C4-2B (cell line): ENCODE measurements at regions not wholly inside any gene's neighbourhood (a gene's known extent, or its start where the extent isn't known, plus 50 kb on each side); places are given as distances from the start of the nearest gene placed in this dataset.

Experiments
- H3K27ac ChIP-seq: fragments of 450-650 bp; 2 replicates; pipeline ENCODE4 v1.5.1; 2017
- ZFX ChIP-seq: fragments of 450-650 bp; IDR thresholded peaks from 2 replicates; pipeline ENCODE4 v1.6.1; 2017
- TF ChIP-seq, protein P1 (sequence below): fragments of 450-650 bp; conservative IDR thresholded peaks from 2 replicates; pipeline ENCODE4 v1.5.1; 2017; ENCODE audit warnings: mild to moderate bottlenecking

DNA sequence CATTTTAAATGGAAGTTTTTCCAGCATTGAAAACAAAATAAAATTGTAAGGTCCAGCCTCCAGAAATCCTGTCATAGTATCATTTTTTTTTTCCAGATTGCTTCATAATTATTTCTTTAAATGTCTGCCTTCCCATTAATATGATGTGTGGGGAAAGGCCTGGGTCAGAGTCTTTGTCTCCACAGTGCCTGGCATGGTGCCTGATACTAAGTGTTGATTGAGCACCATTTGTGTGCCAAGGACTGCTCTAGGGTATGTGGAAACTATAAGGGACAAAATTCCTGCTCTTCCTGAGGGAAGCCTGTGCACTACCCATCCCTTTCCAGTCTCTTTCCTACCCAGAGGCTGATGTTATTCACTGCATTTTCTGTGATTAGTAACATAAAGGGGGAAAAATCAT lies 53.1 kb upstream of the BEND4 start:
- TF ChIP-seq ZFX = no peak
- TF ChIP-seq, protein P1, sequence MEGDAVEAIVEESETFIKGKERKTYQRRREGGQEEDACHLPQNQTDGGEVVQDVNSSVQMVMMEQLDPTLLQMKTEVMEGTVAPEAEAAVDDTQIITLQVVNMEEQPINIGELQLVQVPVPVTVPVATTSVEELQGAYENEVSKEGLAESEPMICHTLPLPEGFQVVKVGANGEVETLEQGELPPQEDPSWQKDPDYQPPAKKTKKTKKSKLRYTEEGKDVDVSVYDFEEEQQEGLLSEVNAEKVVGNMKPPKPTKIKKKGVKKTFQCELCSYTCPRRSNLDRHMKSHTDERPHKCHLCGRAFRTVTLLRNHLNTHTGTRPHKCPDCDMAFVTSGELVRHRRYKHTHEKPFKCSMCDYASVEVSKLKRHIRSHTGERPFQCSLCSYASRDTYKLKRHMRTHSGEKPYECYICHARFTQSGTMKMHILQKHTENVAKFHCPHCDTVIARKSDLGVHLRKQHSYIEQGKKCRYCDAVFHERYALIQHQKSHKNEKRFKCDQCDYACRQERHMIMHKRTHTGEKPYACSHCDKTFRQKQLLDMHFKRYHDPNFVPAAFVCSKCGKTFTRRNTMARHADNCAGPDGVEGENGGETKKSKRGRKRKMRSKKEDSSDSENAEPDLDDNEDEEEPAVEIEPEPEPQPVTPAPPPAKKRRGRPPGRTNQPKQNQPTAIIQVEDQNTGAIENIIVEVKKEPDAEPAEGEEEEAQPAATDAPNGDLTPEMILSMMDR = no peak
- H3K27ac ChIP-seq = no peak overlapping the region

DNA sequence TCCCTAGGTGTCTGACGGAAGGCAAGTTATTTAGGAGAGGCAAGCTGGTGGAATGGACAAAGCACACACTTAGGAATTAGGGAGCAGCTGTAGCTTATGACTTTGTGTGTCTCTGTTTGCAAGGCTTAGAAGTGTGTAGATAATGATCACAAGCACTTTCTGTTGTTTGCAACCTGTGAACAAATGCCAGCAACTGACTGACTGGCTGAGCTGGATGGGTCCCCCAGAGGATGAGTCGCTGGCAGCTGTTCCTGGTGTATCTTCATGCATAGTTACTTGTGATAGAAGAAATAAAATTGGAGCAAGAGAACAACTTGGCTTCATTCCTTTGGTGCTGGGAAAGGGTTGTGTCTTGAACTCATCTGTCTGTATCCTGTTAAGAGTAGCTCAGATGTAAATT lies 64.2 kb upstream of the BEND4 start:
- TF ChIP-seq, protein P1 = no peak
- peak overlapping the region; percentile 12; the same call in 1 of the 2 replicates for H3K27ac ChIP-seq

DNA sequence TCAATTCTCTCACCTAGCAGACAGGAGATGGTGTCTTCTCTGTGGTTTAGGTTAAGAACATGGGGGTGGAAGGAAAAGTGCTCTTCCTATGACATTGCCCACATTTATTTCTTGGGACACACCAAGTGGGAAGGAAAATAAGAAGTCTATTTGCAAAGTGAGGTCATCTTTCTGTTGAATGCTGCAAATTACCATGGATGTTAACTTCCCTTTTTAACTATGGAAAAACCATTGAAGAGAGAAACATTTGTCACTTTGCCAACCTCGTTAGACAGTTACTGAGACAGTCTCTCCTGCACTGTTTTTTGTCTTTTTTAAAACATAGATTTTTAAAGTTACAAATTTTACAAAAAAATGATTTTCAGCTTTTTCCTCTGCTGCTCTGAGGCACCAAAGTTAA lies 72.8 kb upstream of the BEND4 start:
- H3K27ac ChIP-seq = no peak overlapping the region
- TF ChIP-seq ZFX = no peak
- TF ChIP-seq, protein P1 = no peak

DNA sequence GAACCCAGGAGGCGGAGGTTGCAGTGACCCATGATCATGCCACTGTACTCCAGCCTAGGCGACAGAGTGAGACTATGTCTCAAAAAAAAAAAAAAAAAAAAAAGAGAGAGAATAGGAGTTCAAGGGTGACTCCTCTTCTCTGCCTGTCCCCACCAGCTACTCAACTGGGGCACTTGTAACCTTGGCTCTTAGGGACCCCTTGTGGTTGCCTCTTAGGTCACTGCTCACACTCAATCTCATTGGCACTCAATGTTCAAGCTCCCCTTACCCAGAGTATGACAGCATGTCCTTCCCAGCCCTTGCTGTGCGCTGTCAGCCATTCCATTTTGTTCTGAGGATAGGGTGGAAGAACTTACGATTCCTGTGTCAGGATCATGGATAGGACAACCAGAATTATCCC lies 82.4 kb upstream of the BEND4 start:
- no peak overlapping the region for H3K27ac ChIP-seq
- TF ChIP-seq ZFX = no peak
- TF ChIP-seq, protein P1 = no peak

DNA sequence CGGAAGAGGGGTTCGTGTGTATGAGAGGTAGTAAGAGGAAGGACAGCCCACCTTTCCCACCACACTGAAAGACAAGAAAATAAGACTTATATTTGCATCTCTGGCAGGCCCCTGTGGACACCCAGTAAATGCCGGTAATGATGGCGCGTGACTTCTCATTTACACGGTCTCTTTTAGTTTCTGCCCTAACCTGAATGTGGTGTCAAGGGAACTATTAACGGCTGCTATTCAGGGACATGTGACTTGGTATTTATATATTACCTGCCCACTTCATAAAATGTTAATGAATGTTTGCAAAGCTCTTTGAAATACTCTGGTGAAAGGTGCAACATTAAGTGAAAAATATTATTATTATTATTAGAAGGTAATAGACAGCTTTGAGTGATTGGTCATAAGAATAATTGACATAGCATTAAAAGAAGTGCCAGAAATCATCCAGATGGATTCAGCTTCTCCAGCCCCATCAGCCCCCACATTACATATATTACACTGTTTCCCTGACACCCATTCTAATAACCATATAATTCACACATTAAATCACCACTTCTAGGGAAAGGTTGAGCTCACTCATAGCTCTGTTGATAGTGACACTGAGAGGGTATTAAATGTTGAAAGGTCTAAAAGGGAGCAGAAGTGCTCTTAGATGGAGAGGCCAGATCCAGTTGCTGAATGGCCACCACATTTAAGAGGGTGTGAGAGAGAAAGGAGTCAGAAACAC lies 83.0 kb upstream of the BEND4 start:
- no peak for TF ChIP-seq ZFX
- TF ChIP-seq, protein P1 = no peak
- H3K27ac ChIP-seq = no peak overlapping the region

DNA sequence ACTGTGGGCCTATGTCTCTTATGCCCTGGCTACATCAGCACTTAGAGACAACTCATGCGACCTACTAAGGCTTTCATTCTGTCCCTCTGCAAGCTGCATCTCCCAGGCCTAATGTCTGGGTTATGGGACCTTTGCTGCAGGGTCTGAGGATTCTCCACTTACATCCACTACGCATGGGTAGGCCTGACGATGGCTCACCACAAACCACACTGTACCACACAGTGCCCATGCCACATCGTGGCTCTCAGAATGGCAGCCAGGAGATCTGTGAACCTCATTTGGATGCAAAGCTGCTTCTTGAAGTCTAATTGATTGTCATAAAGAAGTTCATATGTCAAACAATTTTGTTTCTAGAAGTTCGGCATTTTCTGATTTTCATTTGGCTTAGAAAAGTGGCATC lies 84.6 kb upstream of the BEND4 start:
- no peak for TF ChIP-seq ZFX
- TF ChIP-seq, protein P1 = no peak
- no peak overlapping the region for H3K27ac ChIP-seq

DNA sequence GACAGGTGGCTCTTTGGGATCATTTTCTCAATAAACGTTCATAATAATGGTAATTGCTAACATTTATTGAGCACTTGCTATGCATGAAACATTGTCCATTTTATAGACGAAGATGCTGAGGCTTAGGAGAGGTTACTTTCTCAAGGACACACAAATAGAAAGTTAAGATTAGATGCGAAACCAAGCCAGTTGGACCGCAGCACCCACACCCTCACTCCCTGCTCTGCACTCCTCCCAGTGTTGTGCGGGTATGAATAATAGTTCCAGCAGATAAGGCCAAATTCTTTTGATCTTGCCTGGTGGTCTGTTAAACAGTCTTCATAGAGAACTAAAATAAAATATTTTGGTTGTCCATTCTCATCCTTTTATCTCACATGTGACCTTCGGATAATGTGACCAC lies 85.0 kb upstream of the BEND4 start:
- TF ChIP-seq, protein P1 = no peak
- TF ChIP-seq ZFX = no peak

More for the DNA sequence above, 85.0 kb upstream of the BEND4 start:
- no peak overlapping the region for H3K27ac ChIP-seq
